ENCODE measurements at regions not wholly inside any gene's neighbourhood (a gene's known extent, or its start where the extent isn't known, plus 50 kb on each side); places are given as distances from the start of the nearest gene placed in this dataset.
"Not testable (repeated sequence)": the region's sequence is repeated elsewhere in the genome, so short reads cannot be mapped to it uniquely, and the experiment has no call there.

DNA sequence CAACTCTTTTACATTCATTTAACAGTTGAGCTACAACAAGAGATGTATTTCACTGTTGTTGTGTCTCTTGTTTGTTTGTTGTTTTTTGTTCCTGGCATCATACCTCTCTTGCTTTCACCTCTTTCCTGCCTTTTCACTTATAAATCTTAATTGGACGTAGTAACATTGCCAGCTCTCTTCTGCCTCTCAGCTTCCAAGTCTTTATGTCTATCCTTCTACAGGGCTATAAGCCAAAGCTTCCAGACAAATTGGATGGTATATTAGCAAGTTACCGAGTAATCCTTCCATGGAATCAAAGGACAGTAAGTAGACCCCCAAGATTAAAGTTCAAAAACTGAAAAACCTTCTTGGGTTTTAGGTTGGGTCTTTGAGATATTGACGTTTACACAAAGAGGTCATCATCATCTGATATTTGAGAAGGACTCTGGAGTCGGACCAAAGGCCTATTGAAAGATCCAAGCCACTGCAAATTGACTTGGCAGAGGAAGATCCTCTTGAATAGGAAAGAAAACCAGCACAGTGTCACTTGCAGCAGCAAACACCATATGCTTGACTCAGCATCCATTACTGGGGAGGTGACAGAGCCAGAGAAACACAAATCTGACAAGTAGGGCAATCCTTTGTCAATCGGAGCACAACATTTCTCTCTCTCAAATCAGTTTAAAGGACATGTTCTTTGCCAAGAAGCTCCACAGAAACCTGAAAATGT lies 648.5 kb upstream of the NR2F2 start:
- no peak for DNase-seq

DNA sequence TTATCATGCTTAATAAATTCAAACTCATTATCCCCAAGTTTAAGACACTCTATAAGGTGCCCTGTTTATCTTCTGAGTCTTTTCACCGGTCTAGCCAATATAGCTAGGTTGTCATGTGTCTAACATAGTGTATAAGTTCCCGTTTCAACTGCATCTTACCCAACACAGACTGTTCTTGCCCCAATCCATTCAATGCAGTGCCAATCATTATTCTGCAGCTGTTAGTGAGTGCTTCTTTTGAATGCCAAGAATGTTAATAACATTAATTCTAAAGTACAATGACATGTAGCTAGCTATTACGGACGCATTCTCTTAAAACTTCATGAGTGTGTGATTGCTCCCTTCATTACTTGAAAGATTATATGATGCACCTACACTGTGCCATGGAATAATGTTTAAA lies 646.4 kb upstream of the NR2F2 start:
- no peak for DNase-seq

DNA sequence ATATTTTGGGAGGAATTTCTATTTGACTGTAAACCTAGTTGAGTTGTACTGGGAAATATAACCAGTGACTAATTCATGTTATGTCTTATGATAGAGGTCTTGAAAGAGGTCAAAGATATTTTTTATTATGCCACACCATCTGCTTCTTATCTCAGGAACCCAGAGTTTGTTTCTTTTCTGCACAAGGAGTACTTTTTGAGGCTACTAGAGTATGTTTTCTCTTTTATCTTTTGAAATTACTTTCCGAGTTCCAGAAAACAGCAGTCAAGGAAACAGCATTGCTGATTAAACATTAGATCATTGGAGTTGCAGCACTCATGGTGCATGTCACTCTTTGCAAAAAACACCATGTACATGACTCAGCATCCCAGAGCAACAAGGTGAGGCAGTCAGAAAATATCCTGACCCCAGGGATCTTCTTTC lies 645.8 kb upstream of the NR2F2 start:
- DNase-seq, result no peak

DNA sequence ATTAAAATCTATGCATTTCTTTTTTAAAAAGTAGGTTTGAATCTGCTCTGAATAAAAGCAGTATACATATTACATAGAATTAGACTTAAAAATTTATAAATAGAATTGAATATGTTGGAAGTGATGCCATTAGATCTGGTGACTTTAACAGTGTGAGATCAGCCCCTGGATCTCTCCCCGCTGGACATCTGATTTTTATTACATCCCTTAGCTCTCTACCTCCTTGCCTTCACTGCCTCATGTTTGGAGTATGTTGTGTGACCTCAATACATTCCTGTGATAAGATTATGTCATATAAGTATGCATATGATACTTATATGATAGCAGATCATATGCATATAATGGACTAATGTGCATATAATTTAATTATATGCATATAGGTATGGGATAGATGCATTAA lies 643.4 kb upstream of the NR2F2 start:
- DNase-seq, result no peak

DNA sequence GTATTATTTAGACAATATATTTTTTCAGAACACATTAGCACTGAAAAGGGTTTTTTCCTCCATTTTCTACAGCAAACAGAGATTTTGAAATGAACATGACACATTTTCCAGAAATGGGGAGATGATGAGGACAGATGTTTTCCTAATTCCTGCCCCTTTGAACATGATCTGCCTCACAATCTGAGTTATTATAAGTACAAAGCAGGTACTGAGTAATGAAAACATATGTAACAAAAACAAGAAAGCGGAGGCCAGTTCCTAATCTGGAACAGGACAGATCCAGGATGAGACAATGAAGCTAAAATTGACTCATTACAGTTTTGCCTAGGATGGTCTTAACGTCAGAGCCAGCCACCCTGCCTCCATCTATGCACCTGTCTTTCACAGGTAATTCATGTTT lies 642.8 kb upstream of the NR2F2 start:
- DNase-seq, result no peak

DNA sequence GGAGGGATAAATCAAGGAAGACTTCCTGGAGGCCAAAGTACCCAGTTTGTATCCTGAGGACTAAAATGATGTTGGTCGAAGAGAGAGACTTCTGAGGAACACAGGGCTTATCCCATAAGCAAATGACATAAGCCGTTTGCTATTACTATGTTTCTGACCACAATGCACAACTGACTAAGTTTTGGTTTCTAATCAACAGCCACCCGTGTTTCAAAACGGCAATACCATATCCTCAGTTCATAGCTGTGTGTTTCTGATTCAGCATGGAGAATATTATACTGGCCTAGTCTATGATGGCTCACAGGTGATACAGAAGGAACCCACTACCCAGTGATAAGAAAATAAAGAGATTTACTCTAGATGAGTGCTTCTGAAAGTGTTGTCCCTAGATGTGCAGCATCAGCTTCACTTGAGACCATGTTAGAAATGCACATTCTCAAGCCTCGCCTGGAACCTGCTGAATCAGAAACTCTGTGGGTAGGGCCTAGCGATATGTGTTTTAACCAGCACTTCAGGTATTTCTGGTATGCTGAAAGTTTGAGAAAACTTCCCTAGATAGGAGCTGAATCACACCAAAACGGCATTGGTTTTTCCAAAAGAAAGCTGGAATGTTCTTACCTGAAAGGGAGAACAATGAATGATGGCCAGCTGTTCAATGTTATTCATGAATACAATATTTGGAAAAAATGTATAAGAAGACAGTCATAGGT lies 639.7 kb upstream of the NR2F2 start:
- DNase-seq, result no peak

DNA sequence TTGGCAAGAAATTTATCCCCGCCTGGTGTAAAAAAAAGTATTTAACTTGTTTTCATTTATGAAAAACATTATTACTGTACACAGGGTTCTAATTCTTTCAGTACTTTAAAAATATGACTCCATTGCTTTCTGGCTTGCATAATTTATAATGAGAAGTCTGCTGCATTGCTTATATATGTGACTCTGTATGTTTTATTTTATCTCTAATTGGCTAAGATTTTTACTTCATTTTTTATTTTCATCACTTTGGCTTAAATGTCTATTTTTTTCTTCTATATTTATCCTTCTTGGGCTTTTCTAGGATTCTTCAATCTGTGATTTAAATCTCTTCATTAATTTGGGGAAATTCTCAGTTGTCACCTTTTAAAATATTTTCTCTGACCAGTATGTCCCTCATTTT lies 636.6 kb upstream of the NR2F2 start:
- DNase-seq, result no peak

DNA sequence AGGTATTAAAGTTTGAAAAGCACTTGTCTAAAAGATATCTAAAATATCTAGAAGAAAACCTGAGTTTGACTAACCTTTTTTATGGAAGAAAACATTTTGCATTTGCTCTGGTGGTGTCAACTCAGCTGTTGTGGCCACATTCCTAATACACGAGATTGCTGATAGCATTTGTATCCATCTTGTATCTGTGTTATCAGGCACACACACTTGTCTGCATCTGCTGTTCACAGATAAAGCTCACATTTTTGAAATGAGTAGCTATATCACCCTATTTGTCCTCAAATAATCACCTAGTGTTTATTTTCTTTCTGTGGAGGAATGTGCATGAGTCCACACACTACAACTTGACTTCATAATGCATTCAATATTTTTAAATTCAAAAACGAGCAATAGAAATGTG lies 632.3 kb upstream of the NR2F2 start:
- no peak for DNase-seq

DNA sequence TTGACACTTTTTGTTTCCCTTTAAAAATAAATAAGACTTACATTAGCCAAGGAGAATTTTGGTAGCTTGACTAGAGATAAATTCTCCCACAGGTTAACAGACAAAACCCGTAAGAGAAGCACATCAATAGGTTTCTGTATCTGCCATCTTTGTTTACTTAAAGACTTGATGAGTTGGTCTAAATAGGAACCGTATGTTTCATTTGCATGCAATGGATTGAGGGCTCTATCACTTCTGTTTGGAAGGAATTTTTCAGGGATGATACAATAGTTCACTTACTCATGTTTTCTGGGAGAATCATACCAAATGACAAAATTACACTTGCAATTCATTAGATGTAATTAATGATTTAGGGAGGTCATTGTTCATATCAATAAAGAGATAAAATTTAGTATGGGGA lies 631.5 kb upstream of the NR2F2 start:
- DNase-seq, result no peak

DNA sequence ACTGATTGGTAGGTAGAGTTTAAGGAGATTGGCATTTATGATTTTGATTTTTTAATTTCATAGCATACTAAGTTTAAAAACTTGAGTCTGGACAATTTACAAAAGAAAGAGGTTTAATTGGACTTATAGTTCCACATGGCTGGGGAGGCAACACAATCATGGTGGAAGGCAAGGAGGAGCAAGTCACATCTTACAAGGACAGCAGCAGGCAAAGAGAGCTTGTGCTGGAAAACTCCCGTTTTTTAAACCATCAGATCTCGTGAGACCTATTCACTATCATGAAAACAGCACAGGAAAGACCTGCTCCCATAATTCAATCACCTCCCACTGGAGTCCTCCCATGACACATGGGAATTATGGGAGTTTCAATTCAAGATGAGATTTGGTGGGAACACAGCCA lies 630.9 kb upstream of the NR2F2 start:
- no peak for DNase-seq

DNA sequence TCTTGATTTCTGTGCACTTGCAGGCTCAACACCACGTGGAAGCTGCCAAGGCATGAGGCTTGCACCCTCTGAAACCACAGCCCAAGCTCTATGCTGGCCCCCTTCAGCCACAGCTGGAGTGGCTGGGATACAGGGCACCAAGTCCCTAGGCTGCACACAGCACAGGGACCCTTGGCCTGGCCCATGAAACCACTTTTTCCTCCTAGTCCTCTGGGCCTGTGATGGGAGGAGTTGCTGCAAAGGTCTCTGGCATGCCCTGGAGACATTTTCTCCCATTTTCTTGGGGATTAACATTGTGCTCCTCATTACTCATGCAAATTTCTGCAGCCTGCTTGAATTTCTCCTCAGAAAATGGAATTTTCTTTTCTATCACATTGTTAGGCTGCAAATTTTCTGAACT lies 629.8 kb upstream of the NR2F2 start:
- not testable (repeated sequence) for DNase-seq

DNA sequence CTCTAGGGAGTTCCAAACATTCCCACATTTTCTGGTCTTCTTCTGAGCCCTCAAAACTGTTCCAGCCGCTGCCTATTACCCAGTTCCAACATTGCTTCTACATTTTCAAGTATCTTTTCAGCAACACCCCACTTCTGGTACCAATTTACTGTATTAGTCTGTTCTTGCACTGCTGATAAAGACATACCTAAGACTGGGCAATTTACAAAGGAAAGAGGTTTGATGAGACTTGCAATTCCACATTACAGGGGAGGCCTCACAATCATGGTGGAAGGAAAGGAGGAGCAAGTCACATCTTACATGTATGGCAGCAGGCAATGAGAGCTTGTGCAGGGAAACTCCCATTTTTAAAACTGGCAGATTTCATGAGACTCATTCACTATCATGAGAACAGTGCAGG lies 629.1 kb upstream of the NR2F2 start:
- no peak for DNase-seq

DNA sequence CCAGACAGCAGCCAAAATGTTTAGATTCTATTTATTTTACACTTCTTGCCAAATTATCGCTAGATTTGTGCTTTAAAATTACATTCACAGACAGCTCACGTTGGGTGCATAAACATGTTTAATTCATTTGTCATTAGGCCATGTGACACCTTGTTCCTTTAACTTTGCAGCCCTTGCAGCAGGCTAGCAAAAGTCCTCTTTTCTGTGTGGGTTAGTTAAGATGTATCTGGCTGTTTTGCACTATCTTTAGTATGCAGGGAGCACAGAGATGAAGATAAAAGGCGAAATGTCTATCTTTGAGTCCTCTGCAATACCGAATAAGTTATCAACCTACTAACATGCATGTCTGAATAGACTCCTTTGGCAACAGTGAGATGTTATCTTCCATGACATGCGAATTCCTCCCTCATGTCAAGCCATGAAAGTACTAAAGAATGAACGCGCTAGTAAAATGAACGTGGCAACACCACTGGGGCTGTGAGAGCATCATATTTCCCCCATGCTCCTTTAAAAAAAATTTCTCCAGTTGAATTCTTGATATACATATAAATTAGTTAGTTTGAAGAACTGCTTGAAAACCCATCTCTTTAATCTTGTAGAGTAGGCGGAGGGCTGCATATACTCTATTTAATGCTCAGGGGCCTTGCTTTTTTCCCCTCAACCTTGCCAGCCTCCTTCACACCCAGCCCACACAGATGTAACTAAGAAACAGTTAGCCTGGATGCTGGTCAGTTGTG lies 620.4 kb upstream of the NR2F2 start:
- DNase-seq, result no peak

DNA sequence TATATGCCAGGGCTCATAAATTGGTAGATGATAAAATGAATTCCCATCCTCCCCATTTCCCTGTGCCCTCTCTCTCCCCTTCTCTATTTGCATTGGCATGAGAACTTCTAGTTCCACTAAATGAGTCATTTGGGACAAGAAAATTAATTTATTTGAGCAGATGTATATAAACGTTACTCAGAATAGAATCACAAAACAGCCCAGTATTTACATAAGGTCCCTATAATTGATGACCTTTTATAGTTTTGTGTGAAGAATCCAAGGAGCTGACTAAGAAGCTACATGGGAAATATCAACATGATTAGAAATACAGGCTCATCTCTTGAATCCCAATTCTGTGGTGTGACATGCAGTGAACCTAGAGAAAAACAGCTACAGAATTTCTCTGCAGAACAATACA lies 617.7 kb upstream of the NR2F2 start:
- no peak for DNase-seq

DNA sequence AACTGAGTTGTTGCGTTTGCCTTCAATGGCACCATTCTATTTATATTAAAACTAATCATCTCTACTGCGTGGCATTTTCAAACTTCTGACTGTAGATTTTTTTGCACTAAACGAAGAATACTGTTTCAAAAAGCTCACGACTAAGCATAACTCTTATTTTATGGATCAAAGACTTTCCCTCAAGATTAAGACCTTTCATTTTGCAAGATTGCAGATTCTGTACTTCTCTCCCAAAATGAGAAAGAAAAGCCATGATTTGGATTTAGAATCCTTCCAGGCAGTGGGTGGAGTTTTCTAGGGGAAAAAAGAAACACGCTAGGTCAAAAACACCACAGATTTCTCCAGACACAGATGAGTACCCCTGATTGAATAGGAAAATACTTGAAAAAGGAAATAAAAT lies 617.2 kb upstream of the NR2F2 start:
- no peak for DNase-seq

DNA sequence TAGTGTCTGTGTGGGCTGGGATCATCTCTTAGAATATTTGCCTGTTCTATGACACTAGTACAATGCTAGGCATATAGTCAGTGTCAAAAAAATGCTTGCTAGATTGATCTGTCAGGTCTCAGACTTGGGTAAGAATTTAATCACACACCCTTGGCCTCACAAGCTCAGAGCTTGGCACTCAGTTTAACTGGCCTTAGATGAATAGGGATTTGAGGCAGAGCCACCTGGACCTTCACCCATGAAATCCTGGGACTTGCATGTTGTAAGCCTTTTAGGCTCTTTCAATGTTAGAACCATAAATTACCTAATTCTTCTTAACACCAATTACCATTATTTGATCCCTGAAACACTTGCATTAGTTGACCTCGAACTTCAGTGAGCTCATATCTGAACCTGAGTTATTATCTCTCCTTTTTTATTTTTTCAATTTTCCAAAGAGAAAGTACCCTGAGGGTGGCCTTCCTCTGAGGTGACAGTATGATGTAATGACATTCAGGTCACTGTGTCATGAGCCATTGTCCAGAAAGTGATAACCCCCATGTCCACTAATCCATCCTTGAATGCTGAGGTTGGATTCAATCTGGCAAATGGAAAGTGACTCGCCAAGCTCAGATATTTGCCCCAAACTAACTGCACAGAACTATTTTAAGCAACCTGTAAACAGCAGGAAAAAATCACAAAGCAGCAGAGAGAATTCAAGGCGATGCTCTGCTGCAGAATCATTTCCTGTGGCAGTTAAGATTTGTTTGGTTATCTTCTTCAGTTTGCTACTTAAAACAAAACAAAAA lies 615.2 kb upstream of the NR2F2 start:
- no peak for DNase-seq

DNA sequence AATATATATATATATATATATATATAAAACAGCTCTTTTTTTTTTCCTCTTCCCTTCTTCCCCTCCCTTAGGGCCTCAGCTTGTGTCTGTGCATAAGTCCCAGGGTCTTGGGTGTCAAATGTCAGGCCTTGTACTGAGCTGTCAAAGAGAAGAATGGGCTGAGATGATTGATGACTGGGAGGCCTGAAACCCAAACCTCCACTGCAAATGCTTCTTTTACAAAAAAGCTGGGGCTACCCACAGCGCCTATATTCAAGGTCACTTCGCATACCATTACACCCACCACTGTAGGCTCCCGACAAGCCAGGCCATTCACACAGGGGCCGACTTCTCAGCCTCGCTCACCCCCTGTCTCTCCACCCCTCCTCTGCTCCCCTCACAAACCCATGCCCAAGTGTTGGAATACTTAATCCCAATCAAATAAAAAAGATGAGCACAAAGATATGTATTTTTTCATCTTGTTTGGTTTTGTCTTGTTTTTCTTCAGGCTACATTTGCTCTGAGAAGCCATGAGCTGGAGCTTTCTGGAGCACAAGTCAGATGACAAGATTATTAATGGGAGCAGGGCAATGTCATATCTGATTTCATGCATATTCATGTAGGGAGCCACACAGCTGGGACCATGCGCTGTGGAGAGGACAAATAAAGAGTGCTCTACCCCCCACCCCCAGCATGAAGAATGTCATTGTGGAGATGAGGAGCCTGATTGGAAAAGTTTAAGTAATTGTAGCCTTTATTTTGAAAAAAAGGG lies 614.4 kb upstream of the NR2F2 start:
- DNase-seq, result no peak

DNA sequence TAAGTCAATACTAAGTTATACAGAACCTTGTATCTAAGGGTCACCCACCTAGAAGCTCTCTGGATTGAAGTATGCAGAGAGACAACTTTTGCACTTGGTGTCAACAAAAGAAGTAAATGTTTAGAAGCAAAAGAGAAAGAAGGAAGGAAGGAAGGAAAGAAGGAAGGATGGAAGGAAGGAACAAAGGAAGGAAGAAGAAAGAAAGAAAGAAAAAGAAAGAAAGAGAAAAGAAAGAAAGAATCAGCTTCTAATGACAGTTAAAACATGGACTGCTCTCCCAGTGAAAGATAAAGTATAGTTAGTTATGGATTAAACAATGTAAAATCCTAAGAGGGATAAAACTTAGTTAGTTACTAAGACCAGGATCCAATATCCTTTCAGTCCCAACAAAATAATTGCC lies 613.8 kb upstream of the NR2F2 start:
- DNase-seq, result no peak

DNA sequence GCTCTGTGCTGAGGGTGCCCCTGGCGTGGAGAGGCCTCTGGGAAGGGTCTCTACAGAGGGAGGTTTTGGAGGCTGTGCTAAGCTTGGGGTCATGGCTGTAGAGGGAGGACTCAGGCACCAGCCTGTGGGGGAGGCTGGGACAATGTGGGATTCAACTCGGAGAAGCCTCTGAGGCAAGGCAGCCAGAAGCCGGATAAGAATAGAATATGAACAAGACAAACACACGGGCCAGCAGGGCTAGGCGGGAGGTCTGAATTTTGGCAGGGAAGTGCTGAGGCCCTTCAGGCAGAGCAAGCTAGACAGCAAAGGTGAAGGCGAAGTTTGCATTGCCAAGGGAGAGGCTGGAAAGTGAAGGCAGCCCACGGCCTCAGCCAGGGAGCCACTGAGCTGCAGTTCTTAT lies 612.1 kb upstream of the NR2F2 start:
- no peak for DNase-seq

DNA sequence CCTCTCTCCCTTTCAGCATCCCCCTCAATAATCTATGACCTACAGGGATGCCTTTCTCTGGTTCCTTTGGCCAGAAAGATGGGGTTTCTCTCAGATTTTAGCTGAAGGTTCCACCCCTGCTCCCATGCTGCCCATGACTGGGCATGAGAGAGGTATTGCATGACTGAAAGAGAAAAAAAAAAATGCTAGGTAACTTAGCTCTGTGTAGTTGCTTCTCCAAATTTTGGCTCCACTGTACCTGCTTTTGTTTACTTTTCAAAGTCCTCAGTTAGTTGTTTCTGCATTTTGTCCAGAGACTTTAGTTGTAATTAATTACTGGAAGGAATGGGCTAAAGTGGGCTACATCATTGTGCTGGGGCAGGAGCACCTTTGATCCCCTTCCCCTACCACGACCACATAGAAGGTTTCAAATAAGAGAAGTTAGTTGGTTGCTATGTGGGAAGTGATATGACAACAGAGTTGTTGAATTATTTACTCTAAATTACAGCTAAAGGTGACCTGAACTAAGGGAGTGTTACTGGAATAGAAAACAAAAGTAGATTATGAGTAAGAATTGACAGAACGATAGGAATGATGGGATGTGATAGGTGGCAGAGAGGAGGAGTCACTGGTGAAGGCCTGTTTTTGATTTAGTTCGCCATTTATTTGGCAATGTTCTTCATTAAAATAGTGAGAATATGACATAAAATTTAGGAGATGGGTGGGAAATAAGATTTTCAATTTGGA lies 605.4 kb upstream of the NR2F2 start:
- no peak for DNase-seq

DNA sequence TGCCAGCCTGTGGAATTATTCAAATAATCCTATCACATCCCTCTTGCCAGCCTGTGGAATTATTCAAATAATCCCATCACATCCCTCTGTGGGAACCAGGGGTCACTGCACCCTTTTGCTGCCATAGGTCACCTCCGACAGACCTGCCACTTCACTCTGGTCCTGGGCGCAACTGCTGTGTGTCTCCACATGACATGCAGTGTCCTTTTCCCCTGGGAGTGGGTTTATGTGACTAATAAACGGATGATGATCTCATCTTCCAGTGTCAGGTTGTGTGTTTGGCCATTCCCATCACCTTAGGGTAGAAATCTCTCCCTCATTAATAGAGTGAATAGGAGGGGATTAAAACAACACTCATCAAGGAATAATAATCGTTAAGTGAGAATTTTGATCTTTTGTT lies 603.6 kb upstream of the NR2F2 start:
- no peak for DNase-seq

DNA sequence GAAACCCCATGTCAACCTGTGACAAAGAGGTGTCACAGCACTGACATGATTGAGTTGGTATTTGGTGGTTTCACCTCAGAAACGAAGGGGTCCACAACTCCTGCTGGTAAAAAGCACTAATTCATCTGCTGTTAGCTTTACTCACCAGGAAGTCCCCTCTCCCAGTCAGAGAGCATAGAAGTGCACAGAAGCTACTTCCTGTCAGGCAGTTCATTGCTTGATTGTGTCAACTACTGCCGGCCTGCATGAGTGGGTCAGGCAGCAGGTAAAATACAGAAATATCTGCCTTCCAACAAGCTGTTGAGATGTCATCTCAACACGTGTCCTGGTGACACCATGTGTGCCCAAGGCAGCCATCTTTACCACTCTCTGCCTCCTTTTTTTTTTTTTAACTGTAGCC lies 596.6 kb upstream of the NR2F2 start:
- DNase-seq, result no peak
